Hematopoietic multipotent progenitor cell treated with erythropoietin and hydrocortisone succinate and interleukin-3 and kit ligand, for 15 days (in vitro differentiated cells): ENCODE measurements at regions not wholly inside any gene's neighbourhood (a gene's known extent, or its start where the extent isn't known, plus 50 kb on each side); places are given as distances from the start of the nearest gene placed in this dataset.
"Not testable (repeated sequence)": the region's sequence is repeated elsewhere in the genome, so short reads cannot be mapped to it uniquely, and the experiment has no call there.

Experiments used
- DNase-seq: peaks from one replicate; pipeline ENCODE4 v3.0.0-alpha.2; 2015; ENCODE audit warnings: low spot score

DNA sequence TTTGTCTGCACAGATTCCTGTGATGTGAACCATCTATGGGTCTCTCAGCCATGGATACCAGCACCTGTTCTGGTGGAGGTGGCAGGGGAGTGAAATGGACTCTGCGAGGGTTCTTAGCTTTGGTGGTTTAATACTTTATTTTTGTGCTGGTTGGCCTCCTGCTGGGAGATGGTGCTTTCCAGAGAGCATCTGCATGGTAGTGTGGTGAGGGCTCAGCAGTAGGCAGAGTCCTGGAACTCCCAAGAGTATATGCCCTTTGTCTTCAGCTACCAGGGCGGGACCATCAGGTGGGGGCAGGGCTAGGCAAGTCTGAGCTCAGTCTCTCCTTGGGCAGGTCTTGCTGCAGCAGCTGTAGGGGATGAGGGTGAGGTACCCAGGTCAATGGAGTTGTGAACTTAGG lies 97.5 kb upstream of the TRIM2 start:
- not testable (repeated sequence) for DNase-seq

GRCh38 chr4:153107246-153107645 lies 97.0 kb upstream of the TRIM2 start:
- DNase-seq: no peak

GRCh38 chr4:153109296-153109849 lies 94.9 kb upstream of the TRIM2 start:
- no peak for DNase-seq

GRCh38 chr4:153110739-153111138 lies 93.5 kb upstream of the TRIM2 start:
- DNase-seq: no peak

GRCh38 chr4:153111426-153112040 lies 92.7 kb upstream of the TRIM2 start:
- no peak for DNase-seq

GRCh38 chr4:153112041-153112441 lies 92.2 kb upstream of the TRIM2 start:
- DNase-seq: no peak

DNA sequence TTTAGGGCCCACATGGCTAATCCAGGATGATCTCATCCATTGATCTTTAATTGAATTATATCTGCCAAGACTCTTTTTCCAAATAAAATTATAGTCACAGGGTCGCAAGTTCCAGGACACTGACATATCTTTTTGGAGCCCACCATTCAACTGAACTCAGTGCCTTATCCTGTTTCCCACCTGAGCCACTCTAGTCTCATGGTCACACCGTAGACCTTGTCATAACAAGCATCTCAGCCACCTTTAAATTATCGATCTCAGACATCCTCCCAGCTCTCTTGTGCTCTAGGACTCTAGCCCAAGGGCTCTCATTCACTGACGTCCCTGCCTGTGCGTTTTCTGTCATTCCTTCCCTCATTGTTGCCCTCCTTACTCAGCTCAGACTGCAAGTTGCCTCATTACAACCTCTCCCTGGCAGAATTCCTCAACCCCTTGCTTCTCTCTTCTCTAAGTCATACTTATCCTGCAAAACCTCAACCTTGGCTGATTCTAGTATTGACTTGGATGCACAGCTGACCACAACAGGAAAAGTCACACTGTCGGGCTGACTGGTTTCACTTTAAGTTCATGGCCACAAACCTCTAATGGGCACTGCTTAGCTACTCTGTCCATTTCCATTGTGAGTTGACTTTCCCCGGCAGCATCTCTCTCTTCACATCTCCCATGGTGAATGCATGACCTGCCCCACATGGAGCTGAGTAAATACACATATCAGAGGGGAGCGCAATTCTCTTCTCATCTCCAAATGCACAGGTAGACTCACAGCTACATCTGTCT lies 91.0 kb upstream of the TRIM2 start:
- DNase-seq: no peak

GRCh38 chr4:153113838-153114105 lies 90.5 kb upstream of the TRIM2 start:
- DNase-seq: no peak

GRCh38 chr4:153114771-153115321 lies 89.4 kb upstream of the TRIM2 start:
- peak; percentile 48 for DNase-seq

GRCh38 chr4:153115322-153116290 lies 88.6 kb upstream of the TRIM2 start:
- no peak for DNase-seq

DNA sequence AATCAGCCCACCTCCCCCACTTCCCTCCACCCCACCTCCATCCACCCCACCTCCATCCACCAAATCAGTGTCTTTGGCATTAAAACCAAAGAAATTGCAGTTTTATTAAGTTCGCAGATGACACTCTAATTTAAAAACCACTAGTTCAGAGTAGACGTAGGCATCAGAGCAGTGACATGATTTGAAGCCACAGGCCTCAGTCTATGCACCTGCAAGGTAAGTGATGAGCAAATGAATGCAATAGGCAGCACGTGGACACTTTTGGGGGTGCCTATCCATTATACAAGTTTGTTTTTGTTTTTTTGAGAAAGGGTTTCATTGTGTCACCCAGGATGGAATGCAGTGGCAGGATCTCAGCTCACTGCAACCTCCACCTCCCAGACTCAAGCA lies 88.0 kb upstream of the TRIM2 start:
- DNase-seq: no peak

DNA sequence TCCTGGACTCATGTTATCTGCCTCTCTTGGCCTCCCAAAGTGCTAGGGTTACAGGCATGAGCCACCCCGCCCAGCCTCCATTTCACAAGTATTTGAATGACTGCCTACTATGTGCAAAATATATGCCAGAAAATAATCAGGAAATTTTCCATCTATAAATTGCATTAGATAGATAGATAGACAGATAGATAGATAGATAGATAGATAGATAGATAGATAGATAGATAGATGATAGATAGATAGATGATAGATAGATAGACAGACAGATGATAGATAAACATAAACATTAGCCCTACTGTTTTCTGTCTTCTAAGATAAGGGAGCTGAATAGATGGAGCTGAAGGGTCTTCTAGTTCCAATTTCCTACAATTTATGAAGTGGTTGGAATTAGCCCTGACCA lies 87.4 kb upstream of the TRIM2 start:
- DNase-seq: no peak

DNA sequence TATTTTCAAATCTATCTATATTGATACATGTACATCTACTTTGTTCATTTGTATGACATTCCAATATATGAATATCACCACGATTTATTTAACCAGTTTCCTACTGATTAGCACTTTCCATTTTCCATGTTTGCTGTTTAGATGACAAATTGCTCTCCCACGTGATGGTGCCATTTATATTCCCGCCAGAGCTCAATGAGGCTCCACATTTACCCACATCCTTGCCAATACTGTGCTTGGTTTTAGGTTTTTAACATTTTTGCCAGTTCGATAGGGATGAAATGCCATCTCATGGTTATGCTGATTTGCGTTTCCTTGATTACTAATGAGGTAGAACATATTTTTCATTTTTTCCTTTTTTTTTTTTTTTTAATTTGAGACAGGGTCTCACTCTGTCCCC lies 86.7 kb upstream of the TRIM2 start:
- no peak for DNase-seq

- no peak for DNase-seq
These were observed 84.6 kb upstream of the TRIM2 start for GRCh38 chr4:153119626-153120025.

- no peak for DNase-seq
These were observed 84.0 kb upstream of the TRIM2 start for GRCh38 chr4:153120235-153120634.

DNA sequence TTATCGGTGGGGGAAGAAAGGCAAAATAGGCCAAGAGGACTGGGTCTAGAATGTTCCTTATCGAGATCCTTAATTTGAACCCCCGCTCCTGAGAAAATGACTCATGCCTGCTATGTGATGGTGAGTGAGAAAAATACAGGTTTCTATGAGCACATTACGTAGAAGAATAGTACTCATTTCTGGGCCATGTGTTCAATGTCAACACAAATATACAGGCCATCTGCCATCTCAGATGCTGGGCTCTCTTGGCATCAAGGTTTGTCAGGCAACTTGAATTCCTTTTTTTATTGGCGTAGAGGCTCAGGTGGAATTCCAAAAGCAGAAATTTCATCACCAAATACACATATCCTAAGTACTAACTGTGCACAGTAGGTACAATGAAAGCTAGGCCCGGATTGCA lies 81.4 kb upstream of the TRIM2 start:
- DNase-seq: no peak

GRCh38 chr4:153126137-153126536 lies 78.1 kb upstream of the TRIM2 start:
- no peak for DNase-seq

DNA sequence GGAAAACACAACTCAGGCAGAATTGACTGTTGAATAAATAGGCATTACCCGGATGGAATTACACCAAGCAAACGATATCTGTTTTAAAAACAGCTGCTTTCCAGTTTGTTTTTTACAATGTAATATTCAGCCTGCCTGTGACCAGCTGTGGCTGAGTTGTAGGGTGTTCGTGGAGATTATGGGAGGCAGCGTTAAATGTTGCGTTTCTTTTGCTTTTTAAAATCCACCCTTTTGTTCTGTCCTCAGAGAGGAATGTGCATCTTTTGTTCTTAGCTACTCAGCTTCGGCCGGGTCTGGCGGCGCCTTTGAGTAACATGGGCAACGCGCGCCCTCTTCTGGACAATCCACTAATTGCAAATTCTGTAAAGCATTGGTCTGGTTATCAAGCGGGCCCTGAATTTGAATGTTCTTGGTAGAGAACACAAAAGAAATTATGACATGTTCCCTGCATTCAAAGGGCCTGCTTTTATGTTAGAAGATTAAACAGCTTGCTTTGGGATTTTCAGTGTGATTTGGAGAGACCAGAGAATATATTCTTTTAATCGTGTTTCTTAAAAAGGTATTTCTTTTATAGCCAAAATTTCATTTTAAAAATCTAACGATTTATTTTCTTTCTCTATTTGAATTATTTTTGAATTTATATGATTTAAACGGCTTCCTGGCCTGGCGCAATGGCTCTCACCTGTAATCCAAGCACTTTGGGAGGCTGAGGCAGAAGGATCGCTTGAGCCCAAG lies 76.3 kb upstream of the TRIM2 start:
- DNase-seq: peak; percentile 90

- peak; percentile 44 for DNase-seq
These were observed 72.6 kb upstream of the TRIM2 start for GRCh38 chr4:153131596-153131995.

GRCh38 chr4:153137159-153137558 lies 67.1 kb upstream of the TRIM2 start:
- peak; percentile 80 for DNase-seq
